AG04450 (cell line): ENCODE measurements at regions not wholly inside any gene's neighbourhood (a gene's known extent, or its start where the extent isn't known, plus 50 kb on each side); places are given as distances from the start of the nearest gene placed in this dataset.

Experiments
- CTCF ChIA-PET: fragments of 300-600, 350-600 bp; formaldehyde crosslinking; extraction: SDS; loops from one replicate; lab custom pipeline; 2022; ENCODE audit warnings: antibody characterized with exemption, inconsistent platforms; lab: Charles Lee
- POLR2A ChIA-PET: fragments of 350-600 bp; formaldehyde crosslinking; extraction: SDS; loops from one replicate; lab custom pipeline; 2021; ENCODE audit warnings: antibody characterized with exemption, inconsistent platforms; lab: Yijun Ruan, JAX
- DNase-seq: peaks from one replicate; pipeline ENCODE4 v3.0.0-alpha.2; 2011; ENCODE audit warnings: low read depth, low spot score
- H3K27ac ChIP-seq: one replicate; pipeline ENCODE4 v1.5.1; 2012; ENCODE audit warnings: low read depth, low read length, control low read depth
- H3K27me3 ChIP-seq: one replicate; pipeline ENCODE4 v1.6.0; 2012; ENCODE audit warnings: low read length; ENCODE audit not compliant: control insufficient read depth, insufficient read depth
- H3K4me3 ChIP-seq: 2 replicates; pipeline ENCODE4 v1.5.1; 2011; ENCODE audit warnings: mild to moderate bottlenecking, low read depth, low read length, control low read depth
- H3K9me3 ChIP-seq: 2 replicates; pipeline ENCODE4 v1.5.1; 2012; ENCODE audit warnings: low read length; ENCODE audit not compliant: control insufficient read depth, insufficient read depth
- TF ChIP-seq, protein P1 (sequence below): IDR thresholded peaks from 2 replicates; pipeline ENCODE4 v1.5.1; 2011; ENCODE audit warnings: low read depth, low read length, control low read depth, inconsistent platforms

DNA sequence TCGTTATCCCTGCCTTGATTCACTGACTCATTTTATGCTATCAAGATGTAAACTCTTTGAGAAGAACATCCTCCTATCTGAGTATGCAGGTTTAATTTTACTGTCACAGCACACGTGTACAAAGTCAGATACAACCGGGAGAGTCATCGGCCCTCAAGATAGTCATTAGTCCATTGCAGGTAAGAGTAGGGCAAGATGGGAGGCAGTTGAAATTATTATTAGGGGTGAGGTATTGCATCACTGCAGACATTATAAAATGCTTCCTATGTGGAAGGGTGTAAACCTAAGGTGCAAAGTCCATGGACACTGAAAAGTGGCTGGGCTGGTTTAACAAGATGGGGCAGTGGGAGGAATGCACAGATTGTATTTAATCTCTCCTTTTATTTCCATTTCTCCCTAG is 113.7 kb downstream of the ARL4A start:
- Histone ChIP-seq H3K27ac (no peak overlapping the region), H3K4me3 (no peak overlapping the region), H3K9me3 (no peaks in the 10 kb centered on the region), H3K27me3 (no peaks in the 10 kb centered on the region)
- ChIA-PET POLR2A (no interaction called here), CTCF (no interaction called here)
- no peak for DNase-seq
- TF ChIP-seq, protein P1, sequence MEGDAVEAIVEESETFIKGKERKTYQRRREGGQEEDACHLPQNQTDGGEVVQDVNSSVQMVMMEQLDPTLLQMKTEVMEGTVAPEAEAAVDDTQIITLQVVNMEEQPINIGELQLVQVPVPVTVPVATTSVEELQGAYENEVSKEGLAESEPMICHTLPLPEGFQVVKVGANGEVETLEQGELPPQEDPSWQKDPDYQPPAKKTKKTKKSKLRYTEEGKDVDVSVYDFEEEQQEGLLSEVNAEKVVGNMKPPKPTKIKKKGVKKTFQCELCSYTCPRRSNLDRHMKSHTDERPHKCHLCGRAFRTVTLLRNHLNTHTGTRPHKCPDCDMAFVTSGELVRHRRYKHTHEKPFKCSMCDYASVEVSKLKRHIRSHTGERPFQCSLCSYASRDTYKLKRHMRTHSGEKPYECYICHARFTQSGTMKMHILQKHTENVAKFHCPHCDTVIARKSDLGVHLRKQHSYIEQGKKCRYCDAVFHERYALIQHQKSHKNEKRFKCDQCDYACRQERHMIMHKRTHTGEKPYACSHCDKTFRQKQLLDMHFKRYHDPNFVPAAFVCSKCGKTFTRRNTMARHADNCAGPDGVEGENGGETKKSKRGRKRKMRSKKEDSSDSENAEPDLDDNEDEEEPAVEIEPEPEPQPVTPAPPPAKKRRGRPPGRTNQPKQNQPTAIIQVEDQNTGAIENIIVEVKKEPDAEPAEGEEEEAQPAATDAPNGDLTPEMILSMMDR: no peak

DNA sequence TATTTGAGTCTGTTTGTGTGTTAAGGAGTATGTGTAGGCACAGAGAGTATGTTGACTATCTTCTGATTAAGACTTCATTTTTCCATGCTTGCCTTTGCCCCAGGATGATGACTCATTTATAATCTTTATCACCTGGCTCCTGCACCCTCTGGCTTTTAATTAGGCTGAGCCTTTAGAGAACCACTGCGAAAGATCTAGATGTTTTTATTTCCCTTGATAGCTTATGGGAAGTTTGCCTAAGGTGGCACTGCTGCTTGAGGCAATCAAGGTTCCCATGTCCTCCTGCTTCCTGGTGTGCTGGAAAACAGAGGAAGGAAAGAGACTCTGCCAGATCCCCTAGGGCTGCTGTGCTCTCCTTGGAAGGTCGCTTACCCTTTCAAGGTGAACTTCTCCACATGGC is 114.6 kb downstream of the ARL4A start:
- no peak for DNase-seq
- H3K27me3 ChIP-seq: no peaks in the 10 kb centered on the region
- H3K27ac ChIP-seq: no peak overlapping the region
- POLR2A ChIA-PET: no interaction called here
- H3K9me3 ChIP-seq: no peaks in the 10 kb centered on the region
- TF ChIP-seq, protein P1: no peak
- no peak overlapping the region for H3K4me3 ChIP-seq
- CTCF ChIA-PET: no interaction called here

DNA sequence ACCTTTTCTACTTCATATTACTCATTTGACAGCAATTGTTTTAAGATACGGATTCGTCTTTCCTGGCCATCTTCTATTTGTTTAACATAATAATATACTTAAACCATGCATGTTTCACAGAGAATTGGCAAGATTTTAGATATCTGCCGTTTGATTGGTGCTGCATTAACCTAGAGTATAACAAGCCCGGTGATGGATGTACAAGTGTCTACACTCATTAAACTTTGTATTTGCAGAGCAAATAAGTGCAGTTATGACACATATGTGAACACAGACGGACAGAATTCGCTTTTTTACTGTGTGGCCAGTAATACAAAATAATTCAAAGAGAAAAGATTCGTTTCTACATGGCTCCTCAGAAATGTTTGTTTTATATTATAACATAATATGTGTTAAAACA is 116.1 kb downstream of the ARL4A start:
- H3K9me3 ChIP-seq: no peaks in the 10 kb centered on the region
- H3K4me3 ChIP-seq: no peak overlapping the region
- CTCF ChIA-PET: no interaction called here
- H3K27me3 ChIP-seq: no peaks in the 10 kb centered on the region
- no peak for DNase-seq
- H3K27ac ChIP-seq: no peak overlapping the region
- POLR2A ChIA-PET: no interaction called here
- TF ChIP-seq, protein P1: no peak

DNA sequence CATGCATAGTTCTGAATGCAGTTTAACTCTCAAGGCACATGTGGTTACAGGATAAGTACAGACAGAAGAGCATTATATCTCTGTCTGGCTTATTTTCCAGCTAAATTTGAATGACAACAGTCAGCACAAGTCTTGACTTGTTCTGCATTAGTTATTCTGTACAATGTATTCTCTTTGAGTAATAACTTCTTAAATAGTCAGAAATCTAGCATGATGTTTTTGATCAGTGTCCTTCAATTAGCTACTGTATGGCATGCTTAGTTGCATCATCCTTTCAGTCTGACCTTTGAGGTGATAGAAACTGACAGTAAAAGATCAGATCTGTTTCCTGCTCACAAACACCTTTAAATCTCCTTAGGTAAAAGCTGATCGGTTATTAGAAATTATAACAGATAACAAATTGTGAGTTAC is 118.1 kb downstream of the ARL4A start:
- H3K4me3 ChIP-seq: no peak overlapping the region
- no peak for DNase-seq
- ChIA-PET POLR2A (no interaction called here), CTCF (no interaction called here)
- no peaks in the 10 kb centered on the region for H3K9me3 ChIP-seq
- H3K27me3 ChIP-seq: no peaks in the 10 kb centered on the region
- TF ChIP-seq, protein P1: no peak
- H3K27ac ChIP-seq: no peak overlapping the region

DNA sequence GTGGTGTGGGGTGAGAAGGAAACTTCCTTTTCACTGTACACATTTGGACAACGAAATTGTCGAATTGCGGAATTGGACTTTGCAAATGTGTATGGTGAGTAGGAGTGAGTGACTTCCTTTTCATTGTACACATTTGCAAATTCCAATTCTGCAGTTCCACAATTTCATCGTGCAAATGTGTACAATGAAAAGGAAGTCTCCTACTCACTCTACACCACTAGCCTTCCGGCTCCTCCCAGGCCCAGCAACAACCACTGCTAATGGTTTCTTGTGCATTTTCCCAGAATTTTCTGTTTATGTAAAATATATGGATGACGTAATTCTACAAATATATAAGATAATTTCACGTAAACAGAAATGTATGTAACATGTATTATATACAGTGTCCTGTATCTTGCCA is 118.5 kb downstream of the ARL4A start:
- H3K27ac ChIP-seq: no peak overlapping the region
- CTCF ChIA-PET: no interaction called here
- POLR2A ChIA-PET: no interaction called here

More for the DNA sequence above, 118.5 kb downstream of the ARL4A start:
- Histone ChIP-seq H3K4me3 (no peak overlapping the region), H3K9me3 (no peaks in the 10 kb centered on the region), H3K27me3 (no peaks in the 10 kb centered on the region)
- TF ChIP-seq, protein P1: no peak
- DNase-seq: no peak
